Hematopoietic multipotent progenitor cell treated with erythropoietin and hydrocortisone succinate and interleukin-3 and kit ligand, for 15 days (in vitro differentiated cells): ENCODE measurements at regions not wholly inside any gene's neighbourhood (a gene's known extent, or its start where the extent isn't known, plus 50 kb on each side); places are given as distances from the start of the nearest gene placed in this dataset.

ENCODE experiments used
- DNase-seq: peaks from one replicate; pipeline ENCODE4 v3.0.0-alpha.2; 2015; ENCODE audit warnings: low spot score

- no peak for DNase-seq
These were observed 1007.7 kb upstream of the SEMA6D start for GRCh38 chr15:46709460-46710083.

DNA sequence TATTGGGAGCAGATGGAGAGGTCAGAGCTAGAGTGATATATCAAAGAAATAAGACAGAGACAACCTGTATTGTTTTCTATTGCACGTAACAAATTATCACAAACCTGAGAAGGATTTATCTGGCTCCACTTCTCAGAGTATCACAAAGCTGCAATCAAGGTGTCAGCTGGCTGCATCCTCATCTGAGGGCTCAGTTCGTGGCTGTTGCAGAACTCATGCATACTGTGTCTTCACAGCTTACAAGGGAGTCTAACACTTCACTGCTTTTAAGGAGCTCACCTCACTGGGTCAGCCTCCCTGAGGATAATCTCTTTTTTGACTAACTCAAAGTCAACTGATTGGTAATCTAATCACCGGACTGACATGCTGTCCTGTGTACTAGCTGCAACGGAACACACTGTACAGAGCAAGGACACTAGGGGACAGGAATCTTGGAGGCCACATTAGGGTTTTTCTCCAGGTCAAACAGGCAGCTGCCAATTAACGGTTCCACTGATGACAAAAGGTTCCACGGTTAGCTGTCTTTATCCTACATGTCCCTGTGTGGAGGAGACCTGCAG is 1006.8 kb upstream of the SEMA6D start:
- DNase-seq, result no peak

DNA sequence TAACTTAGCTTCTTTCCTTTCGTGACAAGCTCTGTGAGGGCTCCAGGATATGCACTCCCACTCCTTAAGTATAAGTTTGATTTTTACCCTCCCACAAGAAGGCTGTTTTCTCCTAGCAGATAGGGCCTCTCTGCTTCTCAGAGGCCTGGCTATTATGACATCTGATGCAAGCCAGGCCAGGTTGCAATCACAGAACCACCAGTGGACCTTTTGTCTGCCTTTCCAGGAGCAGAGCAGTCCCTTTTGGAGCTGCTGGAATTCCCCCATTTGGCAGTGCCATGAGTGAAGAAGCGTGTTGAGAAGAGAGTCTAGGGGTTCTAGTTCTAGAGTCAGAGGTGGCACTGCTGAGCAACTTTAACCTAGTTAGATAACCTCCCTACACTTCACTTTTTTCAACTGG is 1004.3 kb upstream of the SEMA6D start:
- DNase-seq, result no peak

DNA sequence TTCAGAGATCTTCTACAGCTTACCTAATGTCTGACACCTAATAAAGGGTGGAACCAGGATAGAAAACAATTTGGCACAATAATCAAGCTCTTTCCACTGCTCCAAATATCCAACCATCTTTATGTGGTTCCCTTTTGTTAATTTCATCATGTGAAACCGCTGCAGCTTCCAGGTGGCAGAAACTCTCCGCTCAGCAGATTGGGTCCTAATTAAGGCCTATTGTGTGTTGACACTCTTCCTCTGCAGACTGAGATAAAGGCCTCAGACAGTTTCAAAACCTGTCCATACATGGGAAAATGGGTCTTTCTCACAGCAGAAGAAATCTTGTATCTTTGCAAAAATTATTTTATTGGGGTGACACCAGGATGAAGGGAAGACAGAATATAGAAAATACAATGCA is 1002.4 kb upstream of the SEMA6D start:
- no peak for DNase-seq

DNA sequence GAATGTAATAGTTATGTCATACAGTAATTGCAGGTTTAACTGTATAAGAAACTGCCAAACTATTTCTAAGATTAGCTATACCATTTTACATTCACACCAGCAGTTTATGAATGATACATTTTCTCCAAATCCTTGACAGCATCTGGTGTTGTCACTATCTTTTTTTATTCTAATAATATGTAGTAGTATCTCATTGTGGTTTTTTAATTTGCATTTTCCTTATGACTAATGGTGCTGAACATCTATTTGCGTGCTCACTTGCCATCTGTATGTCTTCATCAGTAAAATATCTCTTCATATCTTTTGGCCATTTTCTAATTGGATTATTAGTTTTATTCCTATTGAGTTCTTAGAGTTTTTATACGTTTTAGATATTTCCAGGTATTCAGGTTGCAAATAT is 994.0 kb upstream of the SEMA6D start:
- no peak for DNase-seq

GRCh38 chr15:46732060-46732459 is 985.2 kb upstream of the SEMA6D start:
- DNase-seq, result no peak

DNA sequence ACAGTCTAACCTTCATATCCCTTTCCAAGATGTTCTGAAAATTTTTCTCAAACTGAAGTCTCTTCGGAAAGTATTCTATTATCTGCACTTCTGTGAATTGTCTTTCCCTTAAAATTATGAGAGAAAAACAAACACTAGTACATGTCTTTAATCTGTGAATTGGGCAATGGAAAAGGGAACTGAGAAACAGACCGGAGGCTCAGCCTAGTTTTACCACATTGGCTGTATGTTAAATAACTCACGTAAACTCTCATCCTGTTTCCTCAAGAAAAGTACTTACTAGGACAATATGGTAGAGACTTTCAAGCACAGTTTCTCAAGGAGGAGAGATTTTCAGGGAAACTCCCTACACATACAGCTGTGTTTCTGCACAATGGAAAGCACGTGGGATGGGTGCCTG is 982.2 kb upstream of the SEMA6D start:
- DNase-seq, result no peak

DNA sequence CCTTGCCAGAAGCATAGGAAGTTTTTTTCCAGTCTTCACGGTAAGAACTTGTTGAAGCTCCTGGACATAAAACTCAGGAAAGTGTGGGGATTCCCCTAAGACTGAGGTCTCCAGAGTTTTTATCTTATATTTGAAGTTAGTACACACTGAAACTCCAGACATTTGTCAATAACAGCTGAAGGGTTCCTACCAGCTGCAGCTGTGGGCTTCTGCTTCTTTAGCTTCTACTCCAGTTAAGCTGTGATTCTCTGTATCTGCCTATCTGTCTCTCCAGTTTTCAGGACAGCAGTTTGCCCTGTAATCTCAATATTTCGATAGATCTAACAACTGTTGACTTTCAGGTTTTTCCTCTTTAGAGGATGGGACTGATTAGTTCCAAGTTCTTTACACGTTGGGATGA is 966.0 kb upstream of the SEMA6D start:
- DNase-seq, result no peak

DNA sequence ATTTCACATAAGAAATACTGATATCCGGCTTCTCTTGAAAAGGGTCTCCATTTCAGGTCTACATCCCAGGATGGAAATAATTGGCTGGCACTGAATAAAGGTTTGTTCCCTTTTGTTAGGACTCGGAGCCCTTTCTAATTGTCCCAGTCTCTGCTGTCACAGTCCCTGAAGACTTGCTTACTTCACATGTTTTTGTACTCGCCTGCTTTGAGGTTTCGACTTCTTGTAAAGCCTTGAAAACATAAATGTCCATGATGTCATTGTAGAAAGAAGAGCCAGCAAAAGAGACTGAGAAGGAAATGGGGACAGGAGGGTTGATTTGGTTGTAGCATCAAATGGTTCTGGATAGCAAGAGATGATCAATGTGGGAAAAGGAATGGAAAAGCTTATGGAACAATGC is 963.4 kb upstream of the SEMA6D start:
- no peak for DNase-seq

DNA sequence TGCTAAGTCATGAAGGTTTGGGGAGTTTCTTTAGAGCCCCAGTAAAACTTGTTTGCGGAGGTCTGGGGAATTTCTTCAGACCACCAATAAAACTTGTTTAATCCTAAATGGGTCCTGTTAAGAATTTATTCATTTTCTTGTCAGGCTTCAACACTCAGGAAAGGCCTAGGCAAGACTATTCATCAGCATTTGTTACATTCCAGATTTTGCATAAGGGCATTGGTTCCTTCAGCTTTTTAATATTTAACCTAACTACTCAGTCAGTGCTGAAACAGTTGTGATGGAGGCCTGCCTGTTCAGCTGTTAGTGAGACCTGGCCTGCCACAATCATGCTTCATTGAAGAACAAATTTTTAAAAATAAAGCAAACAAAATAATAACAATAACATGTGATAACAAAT is 954.2 kb upstream of the SEMA6D start:
- DNase-seq, result no peak

DNA sequence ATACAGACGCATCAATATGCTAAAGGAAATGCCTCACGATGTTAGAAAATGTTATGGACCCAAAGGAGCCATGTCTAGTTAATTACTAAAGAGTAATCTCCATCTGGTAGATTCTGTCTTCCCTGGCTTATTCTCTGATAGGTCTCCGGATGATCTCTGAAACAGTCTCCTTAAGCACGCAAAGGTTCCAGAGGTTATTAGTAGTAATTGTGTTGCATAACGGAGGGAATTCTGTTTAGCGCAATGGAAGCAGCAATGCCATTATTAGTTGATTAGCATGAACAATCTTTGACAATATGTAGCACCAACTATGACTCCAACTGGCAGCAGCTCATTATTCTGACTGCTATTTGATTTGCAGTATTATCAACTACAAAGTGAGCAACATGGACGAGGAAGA is 952.5 kb upstream of the SEMA6D start:
- no peak for DNase-seq

DNA sequence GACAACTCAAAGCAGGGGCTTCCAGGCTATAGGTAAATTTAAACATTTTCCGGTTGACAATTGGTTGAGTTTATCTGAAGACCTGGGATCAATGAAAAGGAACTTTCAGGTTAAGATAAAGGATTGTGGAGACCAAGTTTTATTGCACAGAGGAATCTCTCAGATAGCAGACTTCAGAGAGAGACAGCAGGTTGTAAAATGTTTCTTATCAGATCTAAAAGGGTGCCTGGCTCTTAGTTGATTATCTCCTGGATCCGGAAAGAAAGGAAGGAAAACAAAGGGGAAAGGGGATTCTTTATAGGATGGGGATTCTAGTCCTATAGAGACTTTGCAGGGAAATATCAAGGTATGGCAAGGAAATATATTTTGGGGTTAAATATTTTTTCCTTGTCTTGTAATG is 951.3 kb upstream of the SEMA6D start:
- DNase-seq, result no peak

DNA sequence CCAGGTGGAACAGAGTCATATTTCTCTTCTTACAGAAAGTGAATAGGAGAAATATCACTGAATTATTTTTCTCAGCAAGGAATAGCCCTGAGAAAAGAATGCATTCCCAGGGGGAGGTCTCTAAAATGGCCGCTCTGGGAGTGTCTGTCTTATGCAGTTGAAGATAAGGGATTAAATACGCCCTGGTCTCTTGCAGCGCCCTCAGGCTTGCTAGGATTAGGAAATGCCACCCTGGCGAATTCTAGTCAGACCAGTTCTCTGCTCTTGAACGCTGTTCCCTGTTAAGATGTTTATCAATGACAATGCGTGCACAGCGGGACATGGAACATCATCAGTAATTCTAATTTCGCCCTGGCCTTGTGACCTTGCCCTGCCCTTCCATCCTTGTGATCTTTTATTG is 949.0 kb upstream of the SEMA6D start:
- DNase-seq, result no peak

DNA sequence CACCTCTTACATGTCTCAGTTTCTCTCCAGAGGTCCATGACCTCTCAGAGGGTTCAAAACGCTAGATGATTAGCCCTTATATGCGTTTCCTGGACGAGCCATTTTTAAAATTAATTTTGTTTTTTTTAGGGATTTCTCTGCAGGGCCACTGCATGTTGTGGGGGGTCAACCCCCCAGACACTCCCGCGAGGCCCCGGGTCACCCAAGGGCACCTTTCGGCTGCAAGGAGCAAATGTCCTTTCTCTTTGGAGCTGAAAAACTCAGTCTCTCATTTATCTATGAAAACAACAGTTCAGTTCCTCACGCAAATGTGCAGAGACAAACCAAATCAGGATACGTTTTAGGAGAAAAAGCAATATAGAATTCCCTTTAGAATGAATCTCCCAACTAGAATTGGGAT is 944.3 kb upstream of the SEMA6D start:
- no peak for DNase-seq

DNA sequence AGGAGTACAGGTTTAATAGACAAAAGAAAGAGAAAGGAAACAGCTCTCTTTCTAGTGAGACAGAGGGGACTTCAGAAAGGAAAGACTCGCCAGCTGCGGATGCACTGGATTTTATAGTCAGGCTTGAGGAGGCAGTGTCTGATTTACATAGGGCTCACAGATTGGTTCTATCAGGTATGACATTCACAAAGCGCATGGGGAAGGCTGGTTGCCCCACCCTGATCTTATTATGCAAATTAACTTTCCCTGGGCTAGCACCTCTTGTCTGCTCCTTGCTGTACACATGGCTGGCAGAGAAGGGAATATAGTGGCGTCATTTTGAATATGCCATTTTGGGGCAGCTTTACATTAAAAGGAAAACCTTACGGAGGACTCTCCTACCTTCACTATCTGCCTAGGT is 938.4 kb upstream of the SEMA6D start:
- no peak for DNase-seq

- DNase-seq, result no peak
These were observed 930.6 kb upstream of the SEMA6D start for GRCh38 chr15:46786590-46787285.

- no peak for DNase-seq
These were observed 921.6 kb upstream of the SEMA6D start for GRCh38 chr15:46795685-46796084.

- DNase-seq, result no peak
These were observed 908.5 kb upstream of the SEMA6D start for GRCh38 chr15:46808834-46809233.

DNA sequence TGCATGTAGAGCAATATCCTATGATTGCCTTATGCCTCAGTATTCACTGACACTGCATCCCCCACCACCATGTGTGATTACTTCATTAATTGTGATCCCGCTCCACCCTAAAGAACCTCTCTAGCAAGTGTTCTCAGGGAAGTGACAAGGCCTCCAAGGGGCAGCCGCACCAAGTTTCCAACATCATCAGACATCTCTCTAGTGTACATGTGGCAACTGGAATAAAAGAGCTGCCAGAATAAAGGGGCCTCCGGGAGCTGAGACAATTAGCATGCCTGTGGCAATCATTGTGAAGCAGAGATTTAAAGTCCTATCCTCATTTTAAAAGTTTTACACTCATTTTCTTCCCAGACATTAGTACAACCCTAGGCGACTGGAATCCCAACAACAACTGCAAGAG is 902.1 kb upstream of the SEMA6D start:
- no peak for DNase-seq

DNA sequence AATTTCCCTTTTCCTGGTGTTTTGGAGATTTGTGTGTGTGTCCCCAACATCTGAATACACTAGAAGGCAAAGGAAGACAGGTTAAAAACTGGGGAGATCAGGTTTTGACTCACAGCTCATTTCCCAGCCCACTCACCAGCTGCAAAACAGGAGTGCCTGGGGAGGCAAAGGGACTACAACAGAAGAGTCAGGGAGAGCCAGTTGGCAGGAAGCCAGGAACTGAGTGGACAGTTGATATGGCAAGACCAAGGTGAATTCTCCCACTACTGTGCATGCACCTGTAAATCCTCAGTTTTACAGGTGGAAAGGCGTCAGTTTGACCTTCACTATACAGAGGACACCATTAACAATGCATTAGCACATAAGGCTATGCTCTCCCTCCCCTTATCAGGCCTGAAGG is 901.5 kb upstream of the SEMA6D start:
- DNase-seq, result no peak

- DNase-seq, result no peak
These were observed 868.6 kb upstream of the SEMA6D start for GRCh38 chr15:46848704-46849103.

DNA sequence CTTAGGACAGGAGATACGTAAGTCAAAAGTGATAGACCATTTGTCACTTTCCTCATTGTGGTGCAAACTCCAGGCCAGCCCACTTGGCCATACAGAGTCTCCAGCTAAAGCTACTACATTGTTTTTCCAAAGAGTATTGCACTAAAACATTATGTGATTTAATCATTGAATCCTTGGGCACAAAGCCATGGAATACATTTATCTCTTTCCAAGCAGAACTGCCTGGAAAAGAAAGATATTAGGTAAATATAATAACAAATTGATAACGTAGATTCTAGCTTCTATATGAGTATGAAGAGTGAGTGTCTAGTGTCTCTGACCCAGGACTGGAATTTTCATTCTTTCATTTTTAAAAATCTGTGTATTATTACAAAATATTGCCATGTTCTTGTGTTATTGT is 863.7 kb upstream of the SEMA6D start:
- DNase-seq, result no peak

- no peak for DNase-seq
These were observed 862.7 kb upstream of the SEMA6D start for GRCh38 chr15:46854564-46854963.

- no peak for DNase-seq
These were observed 861.9 kb upstream of the SEMA6D start for GRCh38 chr15:46855388-46855787.
